RPMI7951 (cell line): ENCODE measurements at regions not wholly inside any gene's neighbourhood (a gene's known extent, or its start where the extent isn't known, plus 50 kb on each side); places are given as distances from the start of the nearest gene placed in this dataset.
"Not testable (repeated sequence)": the region's sequence is repeated elsewhere in the genome, so short reads cannot be mapped to it uniquely, and the experiment has no call there.

Experiments used
- DNase-seq: peaks from one replicate; pipeline ENCODE4 v3.0.0-alpha.2; 2012; ENCODE audit warnings: low read depth

DNA sequence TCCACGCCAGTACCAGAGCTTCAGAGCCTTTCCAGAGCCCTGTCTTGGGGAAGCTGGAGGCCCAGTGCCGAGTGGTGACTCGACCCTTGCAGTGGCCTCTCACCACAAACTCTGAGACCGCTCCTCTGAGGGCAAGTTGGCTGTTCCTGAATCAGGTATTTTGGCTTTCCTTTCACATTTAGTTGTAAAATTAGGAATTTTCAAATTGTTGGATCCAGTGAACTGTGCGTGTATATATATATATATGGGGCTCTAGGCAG is 128.7 kb upstream of the UNC5B start:
- DNase-seq, result no peak

- DNase-seq, result no peak
Observed at GRCh38 chr10:71084061-71084817, 128.1 kb upstream of the UNC5B start.

DNA sequence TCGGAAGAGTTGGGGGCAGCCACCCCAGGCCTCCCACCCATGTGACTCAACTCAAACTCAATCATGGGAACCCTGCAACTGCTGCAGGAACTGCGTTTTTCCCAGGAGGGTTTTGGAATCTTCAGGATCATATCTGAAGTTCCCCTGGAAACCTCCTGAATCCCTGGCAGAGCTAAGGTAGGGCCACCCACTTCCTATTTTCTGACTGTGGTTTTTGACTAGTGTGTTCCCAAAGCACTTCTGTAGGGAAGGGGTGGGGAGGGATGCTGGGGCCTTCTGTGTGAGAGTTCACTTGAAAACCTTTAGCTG is 127.6 kb upstream of the UNC5B start:
- DNase-seq, result no peak

DNA sequence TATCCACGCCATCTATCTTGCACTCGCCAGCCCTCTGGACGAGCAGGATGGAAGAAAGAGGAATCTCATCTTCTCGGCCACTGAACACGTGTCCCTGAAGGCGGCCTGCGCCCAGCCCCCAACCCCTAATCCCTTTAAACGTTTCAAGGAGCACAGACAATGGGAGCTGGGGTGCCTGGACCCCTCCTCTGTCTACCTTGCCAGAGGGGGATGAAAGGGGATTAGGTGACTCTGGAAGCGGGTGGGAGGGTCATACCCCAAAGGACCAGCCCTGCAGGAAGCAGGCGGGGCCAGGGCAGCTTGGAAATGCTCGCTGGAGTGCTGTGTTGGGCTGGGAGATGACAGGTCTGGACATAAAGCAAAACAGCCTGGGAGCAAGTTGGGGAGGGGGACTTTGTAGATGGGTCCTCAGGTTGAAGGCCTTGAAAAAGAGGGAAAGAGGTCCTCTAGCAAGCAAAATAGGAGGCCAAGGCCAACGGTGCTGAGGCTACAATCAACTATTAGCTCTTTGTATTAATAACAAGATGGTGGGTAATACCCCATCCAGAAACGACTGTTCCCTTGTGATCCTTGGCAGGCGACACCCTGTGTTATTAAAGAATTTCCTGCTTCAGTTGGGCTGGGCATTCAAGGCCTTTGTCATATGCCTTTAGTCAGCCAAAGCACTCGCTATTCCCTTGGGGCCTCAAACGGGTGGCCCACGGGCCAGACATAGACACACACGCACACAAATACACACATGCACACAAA is 126.5 kb upstream of the UNC5B start:
- DNase-seq, result no peak

GRCh38 chr10:71086439-71087080 is 125.8 kb upstream of the UNC5B start:
- DNase-seq, result no peak

GRCh38 chr10:71087622-71088021 is 124.7 kb upstream of the UNC5B start:
- DNase-seq, result no peak

DNA sequence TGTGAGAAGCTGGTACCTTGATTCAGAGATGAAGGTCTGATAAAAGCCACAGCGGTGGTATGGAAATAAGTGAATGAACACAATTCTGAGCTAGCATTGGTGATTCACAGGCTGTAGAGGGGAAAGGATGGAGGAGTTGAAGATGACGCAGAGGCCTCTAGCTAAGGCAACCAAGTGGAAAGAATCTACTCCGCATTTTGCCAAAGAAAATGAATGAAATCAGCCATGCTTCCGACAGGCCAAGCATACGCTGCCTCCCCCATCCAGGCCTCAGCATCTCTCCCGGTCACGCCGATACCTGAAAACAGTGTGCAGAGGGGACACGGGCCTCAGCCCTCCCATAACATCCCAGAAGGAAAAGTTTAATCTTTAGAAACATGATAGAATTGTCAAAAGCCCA is 124.3 kb upstream of the UNC5B start:
- no peak for DNase-seq

DNA sequence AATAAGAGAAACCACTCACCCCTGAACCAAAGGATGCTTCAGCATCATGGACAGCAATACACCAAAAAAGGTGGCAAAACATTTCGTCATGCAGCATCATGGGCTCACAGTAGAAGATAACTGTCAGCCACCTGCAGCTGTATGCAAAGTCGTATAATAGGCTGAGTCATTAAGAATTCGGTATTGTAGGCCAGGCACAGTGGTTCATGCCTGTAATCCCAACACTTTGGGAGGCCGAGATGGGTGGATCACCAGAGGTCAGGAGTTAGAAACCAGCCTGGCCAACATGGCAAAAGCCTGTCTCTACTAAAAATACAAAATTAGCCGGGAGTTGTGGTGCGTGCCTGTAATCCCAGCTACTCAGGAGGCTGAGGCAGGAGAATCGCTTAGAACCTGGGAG is 123.8 kb upstream of the UNC5B start:
- not testable (repeated sequence) for DNase-seq

GRCh38 chr10:71089162-71089561 is 123.2 kb upstream of the UNC5B start:
- no peak for DNase-seq

DNA sequence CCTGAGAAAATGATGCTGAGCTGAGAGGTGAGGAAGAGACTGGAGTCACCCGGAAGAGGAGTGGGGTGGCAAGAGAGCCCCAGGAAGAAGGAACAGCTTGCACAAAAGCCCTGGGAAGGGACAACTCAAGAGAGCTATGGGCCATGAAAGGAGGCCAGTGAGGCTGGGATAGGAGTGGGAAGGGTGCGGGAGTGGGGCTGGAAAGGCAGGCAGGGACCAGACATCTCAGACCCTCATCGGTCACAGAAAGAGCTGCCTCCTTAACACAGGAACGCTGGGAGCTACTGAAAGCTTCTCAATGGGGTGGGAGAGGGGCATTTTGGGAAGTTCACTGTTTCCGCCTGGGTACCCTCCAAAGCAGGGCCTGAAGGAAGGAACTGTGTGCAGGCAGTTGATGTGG is 122.0 kb upstream of the UNC5B start:
- DNase-seq, result no peak

- no peak for DNase-seq
Observed at GRCh38 chr10:71090801-71091200, 121.6 kb upstream of the UNC5B start.

DNA sequence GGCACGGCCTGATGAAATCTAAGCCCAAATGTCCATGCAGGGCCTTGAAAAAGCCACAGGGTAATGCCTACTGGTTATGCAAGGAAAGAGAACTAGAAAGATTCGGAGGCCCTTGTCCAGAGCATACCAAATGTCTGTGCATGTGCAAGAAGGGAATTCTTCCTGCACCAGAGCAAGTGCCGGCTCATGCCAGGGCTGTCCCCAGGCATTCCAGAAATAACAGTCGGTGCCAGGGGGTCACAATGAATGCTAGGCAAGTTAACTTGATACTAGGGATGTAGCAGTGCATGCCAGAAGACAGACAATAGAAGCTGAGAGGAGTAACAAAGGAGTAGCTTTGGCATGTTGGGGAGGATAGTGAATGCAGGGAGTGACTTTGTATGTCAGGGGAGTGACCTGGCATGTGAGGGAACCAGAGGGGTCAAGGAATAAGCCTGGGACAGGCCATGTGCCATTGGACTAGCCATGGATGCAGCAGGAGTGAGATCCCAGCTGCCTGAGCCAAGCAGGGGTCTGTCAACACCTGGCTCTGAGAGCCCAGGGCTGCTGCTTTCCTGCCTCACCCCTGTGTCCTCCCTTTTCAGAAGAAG is 119.5 kb upstream of the UNC5B start:
- DNase-seq, result no peak

DNA sequence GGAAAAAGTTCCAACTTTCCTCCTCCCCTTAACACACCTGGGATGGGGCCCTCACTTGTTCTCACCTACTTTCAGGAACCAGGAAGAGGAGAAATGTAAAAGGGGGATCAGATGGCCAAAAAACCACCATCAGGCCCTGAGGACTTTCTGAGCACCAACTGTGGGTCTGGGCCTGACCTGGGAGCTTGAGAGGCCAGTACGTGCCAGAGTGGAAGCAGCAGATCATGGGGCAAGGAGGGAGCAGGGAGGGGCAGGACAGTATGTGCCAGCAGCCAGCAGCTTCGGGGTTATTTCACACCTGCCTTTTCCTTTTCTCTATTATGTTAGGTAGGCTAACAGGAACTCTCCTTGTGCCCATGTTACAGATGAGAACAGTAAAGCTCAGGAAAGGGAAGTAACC is 118.8 kb upstream of the UNC5B start:
- no peak for DNase-seq

GRCh38 chr10:71094712-71095390 is 117.5 kb upstream of the UNC5B start:
- no peak for DNase-seq

- DNase-seq, result no peak
Observed at GRCh38 chr10:71099731-71100361, 112.5 kb upstream of the UNC5B start.

DNA sequence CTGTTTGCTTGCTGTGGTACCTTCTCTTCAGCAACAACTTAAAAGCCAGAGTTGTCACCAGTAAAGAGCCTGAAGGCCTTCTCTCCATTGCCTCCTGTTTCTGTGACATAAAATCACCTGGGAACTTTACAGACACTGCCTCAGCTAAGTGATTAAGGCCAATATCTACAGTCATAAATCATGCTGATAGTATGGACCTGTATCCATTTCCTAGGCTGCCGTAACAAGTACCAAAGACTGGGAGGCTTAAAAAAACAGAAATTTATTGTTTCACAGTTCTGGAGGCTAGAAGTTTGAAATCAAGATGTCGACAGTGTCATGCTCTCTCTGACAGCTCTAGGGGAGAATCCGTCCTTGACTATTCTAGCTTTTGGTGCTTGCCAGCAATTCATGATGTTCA is 108.4 kb upstream of the UNC5B start:
- DNase-seq, result no peak

DNA sequence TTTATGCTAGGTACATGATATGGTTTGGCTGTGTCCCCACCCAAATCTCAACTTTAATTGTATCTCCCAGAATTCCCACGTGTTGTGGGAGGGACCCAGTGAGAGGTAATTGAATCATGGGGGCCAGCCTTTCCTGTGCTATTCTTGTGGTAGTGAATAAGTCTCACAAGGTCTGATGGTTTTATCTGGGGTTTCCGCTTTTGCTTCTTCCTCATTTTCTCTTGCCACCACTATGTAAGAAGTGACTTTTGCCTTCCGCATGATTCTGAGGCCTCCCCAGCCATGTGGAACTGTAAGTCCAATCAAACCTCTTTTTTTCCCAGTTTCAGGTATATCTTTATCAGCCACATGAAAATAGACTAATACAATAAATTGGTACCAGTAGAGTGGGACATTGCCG is 106.2 kb upstream of the UNC5B start:
- not testable (repeated sequence) for DNase-seq

- DNase-seq, result not testable (repeated sequence)
Observed at GRCh38 chr10:71107117-71107516, 105.3 kb upstream of the UNC5B start.

DNA sequence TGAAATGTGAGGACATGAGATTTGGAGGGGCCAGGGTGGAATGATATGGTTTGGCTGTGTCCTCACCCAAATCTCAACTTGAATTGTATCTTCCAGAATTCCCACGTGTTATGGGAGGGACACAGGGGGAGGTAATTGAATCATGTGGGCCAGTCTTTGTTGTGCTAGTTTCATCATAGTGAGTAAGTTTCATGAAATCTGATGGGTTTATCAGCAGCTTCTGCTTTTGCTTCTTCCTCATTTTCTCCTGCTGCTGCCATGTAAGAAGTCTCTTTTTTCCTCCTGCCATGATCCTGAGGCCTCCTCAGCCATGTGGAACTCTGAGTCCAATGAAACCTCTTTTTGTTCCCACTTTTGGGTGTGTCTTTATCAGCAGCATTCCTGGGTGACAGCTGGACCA is 104.3 kb upstream of the UNC5B start:
- DNase-seq, result not testable (repeated sequence)

DNA sequence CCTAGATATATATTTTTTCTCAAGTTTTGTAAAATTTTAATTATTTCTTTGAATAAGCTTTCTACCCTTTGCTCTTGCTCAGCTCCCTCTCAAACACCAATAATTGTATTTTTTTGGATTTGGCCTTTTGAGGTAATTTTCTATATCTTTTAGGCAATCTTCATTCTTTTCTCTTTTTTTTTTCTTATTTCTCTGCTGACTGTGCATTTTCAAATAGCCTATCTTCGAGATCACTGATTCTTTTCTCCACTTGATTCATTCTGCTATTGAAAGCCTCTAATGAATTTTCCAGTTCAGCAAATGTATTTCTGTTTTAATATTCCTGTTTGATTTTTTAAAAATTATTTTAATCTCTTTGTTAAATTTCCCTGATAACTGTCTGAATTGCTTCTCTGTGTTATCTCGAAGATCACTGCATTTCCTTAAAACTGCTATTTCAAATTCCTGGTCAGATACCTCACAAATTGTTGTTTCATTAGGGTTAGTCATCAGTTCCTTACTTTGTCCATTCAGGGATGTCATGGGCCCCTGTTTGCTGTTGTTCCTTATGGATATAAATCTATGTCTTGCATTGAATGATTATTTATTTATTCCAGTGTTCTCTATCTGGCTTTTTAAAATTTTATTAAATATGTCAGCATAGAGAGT is 100.1 kb upstream of the UNC5B start:
- no peak for DNase-seq

DNA sequence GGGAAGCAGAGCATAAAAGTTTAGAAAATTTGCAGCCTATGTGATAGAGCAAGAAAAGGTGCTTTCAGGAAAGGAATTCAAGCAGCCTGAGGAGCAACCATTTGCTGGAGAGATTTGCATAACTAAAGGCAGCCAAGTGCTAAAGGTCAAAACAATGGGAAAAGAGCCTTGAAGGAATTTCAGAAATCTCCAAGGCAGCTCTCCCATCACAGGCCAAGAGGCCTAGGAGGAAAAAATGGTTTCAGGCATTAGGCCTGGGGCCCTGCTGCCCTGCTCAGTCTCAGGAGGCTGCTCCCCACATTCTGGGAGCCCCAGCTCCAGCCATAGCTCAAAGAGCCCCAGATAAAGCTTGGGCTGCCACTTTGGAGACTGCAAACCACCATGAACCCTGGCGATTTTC is 95.9 kb upstream of the UNC5B start:
- no peak for DNase-seq
